Left ventricle myocardium inferior (tissue), 1 donor: ENCODE measurements at regions not wholly inside any gene's neighbourhood (a gene's known extent, or its start where the extent isn't known, plus 50 kb on each side); places are given as distances from the start of the nearest gene placed in this dataset.

Experiments
- DNase-seq: peaks from one replicate; pipeline ENCODE4 v3.0.0-alpha.2; 2020
- H3K27ac ChIP-seq: fragments of 200-600 bp; replicated peaks from 2 replicates; pipeline ENCODE4 v1.8.0; 2021
- H3K27me3 ChIP-seq: fragments of 200-600 bp; 2 replicates; pipeline ENCODE4 v1.8.0; 2021; ENCODE audit warnings: low read depth
- H3K36me3 ChIP-seq: fragments of 200-600 bp; 2 replicates; pipeline ENCODE4 v1.8.0; 2021
- H3K4me1 ChIP-seq: fragments of 200-600 bp; 2 replicates; pipeline ENCODE4 v1.8.0; 2021
- H3K4me3 ChIP-seq: fragments of 200-600 bp; 2 replicates; pipeline ENCODE4 v1.8.0; 2021; ENCODE audit warnings: mild to moderate bottlenecking, moderate library complexity
- H3K9me3 ChIP-seq: fragments of 200-600 bp; replicated peaks from 2 replicates; pipeline ENCODE4 v1.8.0; 2021
- intact Hi-C: fragments of 100-400 bp; cut with micrococcal nuclease; formaldehyde crosslinking; loops from one replicate; pipeline ENCODE4 v1.11.0; 2022
- TF ChIP-seq, protein P1 (sequence below): fragments of 200-600 bp; IDR thresholded peaks from 2 replicates; pipeline ENCODE4 v1.8.0; 2021; ENCODE audit warnings: antibody characterized with exemption, mild to moderate bottlenecking, borderline replicate concordance
- donor health status: DM: no; HTN: yes; CAD: no; lungs with severe emphysema.

DNA sequence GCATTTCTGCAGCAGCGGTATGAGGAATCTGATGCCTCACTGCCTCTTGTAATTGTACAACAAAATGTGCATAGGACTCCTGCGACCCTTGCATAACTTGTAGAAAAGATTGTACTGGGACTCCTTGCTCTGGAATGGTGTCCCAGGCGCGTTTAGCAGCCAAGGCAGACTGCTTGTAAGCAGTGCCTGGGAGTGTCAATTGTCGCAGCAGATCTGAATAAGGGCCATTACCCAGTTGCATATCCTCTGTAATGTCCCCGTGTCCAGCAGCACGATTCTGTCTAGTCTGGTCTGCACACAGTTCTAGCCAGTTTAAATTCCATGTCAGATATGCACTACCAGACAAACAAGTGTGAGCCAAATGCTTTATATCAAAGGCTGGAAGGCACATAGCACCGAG is 70.7 kb upstream of the BTN3A2 start:
- Histone ChIP-seq H3K4me1 (no peaks in the 10 kb centered on the region), H3K27ac (no peak overlapping the region), H3K4me3 (no peak overlapping the region), H3K9me3 (no peaks in the 10 kb centered on the region), H3K27me3 (peaks cover 38% of the 10 kb centered on the region), H3K36me3 (no peaks in the 10 kb centered on the region)
- DNase-seq: no peak
- TF ChIP-seq, protein P1, sequence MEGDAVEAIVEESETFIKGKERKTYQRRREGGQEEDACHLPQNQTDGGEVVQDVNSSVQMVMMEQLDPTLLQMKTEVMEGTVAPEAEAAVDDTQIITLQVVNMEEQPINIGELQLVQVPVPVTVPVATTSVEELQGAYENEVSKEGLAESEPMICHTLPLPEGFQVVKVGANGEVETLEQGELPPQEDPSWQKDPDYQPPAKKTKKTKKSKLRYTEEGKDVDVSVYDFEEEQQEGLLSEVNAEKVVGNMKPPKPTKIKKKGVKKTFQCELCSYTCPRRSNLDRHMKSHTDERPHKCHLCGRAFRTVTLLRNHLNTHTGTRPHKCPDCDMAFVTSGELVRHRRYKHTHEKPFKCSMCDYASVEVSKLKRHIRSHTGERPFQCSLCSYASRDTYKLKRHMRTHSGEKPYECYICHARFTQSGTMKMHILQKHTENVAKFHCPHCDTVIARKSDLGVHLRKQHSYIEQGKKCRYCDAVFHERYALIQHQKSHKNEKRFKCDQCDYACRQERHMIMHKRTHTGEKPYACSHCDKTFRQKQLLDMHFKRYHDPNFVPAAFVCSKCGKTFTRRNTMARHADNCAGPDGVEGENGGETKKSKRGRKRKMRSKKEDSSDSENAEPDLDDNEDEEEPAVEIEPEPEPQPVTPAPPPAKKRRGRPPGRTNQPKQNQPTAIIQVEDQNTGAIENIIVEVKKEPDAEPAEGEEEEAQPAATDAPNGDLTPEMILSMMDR: no peak
- intact Hi-C loops: no loop called here

DNA sequence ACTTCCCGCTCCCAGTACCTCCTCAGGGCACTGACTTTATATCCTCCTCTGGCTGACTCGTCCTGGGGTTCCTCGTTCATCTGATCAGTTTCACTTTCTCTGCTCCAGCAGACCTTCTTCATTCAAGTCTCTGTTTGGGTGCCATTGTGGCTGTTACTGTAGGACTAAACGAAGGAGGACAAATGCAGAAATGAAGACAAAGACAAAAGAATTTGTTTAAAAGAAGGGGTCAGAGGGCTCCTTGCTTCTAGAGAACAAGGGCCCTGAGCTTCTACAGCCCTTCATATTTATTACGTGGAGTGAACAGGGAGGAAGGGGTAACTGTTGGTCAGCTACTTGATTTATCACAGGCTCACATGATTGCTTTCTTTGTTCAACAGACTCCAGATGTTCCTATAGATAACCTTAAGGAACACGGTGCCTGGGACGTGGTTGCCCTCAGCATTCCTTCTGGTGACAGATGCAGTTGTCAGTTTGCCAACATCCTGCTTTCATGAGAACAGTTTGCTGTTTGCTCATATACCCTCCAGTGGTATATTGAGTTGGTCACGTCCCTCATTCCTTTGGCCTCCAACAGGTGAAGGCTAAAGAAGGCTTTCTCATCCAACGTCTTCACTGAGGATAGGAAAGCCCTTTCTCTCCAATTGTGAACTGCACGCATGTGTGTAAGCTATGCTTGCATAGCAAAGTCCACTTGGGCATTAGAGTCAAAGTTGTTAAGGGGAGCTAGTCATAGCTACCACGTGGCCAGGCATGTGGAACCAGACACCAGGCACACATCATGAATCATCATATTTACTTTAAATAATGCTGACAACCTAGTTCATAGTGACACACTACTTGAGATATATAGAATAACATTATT is 69.1 kb upstream of the BTN3A2 start:
- Histone ChIP-seq H3K27ac (no peak overlapping the region), H3K4me3 (no peak overlapping the region), H3K9me3 (no peaks in the 10 kb centered on the region), H3K4me1 (no peaks in the 10 kb centered on the region), H3K27me3 (peaks cover 54% of the 10 kb centered on the region), H3K36me3 (no peaks in the 10 kb centered on the region)
- no peak for DNase-seq
- intact Hi-C loops: no loop called here
- TF ChIP-seq, protein P1: no peak

DNA sequence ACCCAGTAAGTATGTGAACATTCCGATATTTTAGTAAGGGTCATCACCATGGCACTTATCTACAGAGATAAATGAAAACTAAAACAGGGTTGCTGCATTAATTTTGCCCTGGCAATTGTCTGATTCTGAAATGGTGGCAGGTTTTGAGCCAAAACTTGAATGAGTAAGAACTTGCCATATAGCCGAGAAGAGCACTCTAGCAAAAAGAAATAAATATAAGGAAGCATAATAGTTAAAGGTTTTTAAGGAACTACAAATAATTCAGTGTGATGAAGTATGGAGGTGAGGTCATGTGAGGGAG is 68.5 kb upstream of the BTN3A2 start:
- Histone ChIP-seq H3K9me3 (no peaks in the 10 kb centered on the region), H3K4me1 (no peaks in the 10 kb centered on the region), H3K27me3 (peaks cover 59% of the 10 kb centered on the region), H3K4me3 (no peak overlapping the region), H3K36me3 (no peaks in the 10 kb centered on the region), H3K27ac (no peak overlapping the region)
- no peak for DNase-seq
- TF ChIP-seq, protein P1: no peak
- intact Hi-C loops: no loop called here

DNA sequence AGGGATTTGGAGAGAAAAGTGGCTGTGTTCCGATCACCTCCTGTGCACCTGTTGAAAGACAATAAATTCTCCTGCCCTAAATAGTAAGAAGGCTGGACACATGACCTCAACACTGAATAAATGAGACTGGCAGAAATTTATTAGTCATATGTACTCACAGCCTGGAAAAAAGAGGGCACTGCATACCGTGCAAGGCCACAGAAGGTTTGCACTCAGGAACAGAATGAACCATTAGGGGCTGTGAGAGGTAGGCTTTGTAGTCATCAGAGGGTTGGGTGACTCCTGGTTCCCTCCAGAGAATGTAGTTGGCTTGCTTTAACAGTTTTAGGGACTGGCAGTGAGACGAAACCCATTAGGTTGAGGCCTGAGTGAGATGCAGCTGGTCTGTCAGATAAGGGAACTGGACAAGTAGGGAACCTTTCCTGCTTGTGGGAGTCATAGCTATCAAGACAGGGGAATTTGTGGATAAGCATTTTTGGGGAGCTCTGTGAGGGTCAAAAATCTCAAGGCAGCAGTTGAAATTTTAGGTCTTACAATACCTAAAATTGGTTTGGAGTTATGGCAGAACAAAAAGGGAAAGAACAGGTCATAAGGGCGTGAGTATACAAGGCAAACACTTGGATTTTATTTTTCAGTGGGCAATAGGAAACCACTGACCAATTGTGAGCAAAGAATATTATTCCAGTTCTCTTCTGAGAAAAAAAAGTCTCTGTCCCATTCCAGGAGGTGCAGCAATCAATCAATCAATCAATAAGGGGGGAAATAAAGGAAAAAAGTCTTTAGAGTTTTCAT is 67.9 kb upstream of the BTN3A2 start:
- TF ChIP-seq, protein P1: no peak

GRCh38 chr6:26299286-26300042 is 65.5 kb upstream of the BTN3A2 start:
- TF ChIP-seq, protein P1: no peak
- Histone ChIP-seq H3K9me3 (no peaks in the 10 kb centered on the region), H3K4me1 (no peaks in the 10 kb centered on the region), H3K27ac (no peak overlapping the region), H3K4me3 (no peak overlapping the region), H3K36me3 (no peaks in the 10 kb centered on the region), H3K27me3 (peaks cover 77% of the 10 kb centered on the region)
- intact Hi-C loops: no loop called here
- DNase-seq: no peak

More for the DNA sequence above, 67.9 kb upstream of the BTN3A2 start:
- intact Hi-C loops: no loop called here
- no peak overlapping the region for H3K27ac ChIP-seq
- H3K4me1 ChIP-seq: no peaks in the 10 kb centered on the region
- H3K27me3 ChIP-seq: peaks cover 64% of the 10 kb centered on the region
- no peaks in the 10 kb centered on the region for H3K36me3 ChIP-seq
- H3K9me3 ChIP-seq: no peaks in the 10 kb centered on the region
- DNase-seq: no peak
- no peak overlapping the region for H3K4me3 ChIP-seq
